Choroid plexus epithelial cell (primary cell): ENCODE measurements at regions not wholly inside any gene's neighbourhood (a gene's known extent, or its start where the extent isn't known, plus 50 kb on each side); places are given as distances from the start of the nearest gene placed in this dataset.
A peak's percentile ranks its signal among the peaks of the same experiment; 100 is the strongest.

Source experiments
- DNase-seq: peaks from one replicate; pipeline ENCODE4 v3.0.0-alpha.2; 2010; ENCODE audit warnings: low read depth
- H3K4me3 ChIP-seq: 2 replicates; pipeline ENCODE4 v1.5.1; 2011; ENCODE audit warnings: low read depth, mild to moderate bottlenecking, control low read depth, low read length, moderate library complexity
- CTCF ChIP-seq: conservative IDR thresholded peaks from 2 replicates; pipeline ENCODE4 v1.5.1; 2011; ENCODE audit warnings: low read depth, mild to moderate bottlenecking, control low read depth, inconsistent platforms, low read length, moderate library complexity

- H3K4me3 ChIP-seq: no peak overlapping the region
- no peak for TF ChIP-seq CTCF
- DNase-seq: no peak
Observed at GRCh38 chr12:20262119-20262518, 106.2 kb upstream of the PDE3A start.

GRCh38 chr12:20264026-20264425 is 104.3 kb upstream of the PDE3A start:
- no peak for TF ChIP-seq CTCF
- DNase-seq: no peak
- no peak overlapping the region for H3K4me3 ChIP-seq

DNA sequence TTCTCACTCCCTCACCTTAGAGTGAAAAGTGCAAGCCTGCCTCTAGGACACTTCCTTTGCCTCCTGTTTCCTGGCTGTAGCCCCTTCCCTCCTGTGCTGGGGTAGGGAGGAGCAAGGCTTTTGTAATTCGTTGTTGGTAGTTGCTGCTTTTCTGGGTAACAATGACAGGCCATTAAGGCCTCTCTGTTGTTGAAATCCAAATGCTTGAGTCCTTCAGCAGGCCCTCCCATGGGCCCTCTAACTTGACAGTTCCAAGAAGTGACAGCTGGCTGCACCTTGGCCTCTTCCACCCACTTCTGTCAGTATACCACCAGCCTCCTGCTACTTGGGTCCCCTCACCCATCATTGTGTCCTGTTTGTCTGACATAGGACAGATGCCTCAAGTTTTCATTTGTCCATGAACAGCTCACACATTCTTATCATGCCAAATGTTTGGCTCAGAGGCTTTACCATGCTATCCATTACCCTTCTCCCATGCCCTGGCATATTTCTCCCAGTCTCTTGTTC is 103.7 kb upstream of the PDE3A start:
- DNase-seq: no peak
- no peak overlapping the region for H3K4me3 ChIP-seq
- TF ChIP-seq CTCF: no peak

- DNase-seq: peak; percentile 71
- no peak for TF ChIP-seq CTCF
- H3K4me3 ChIP-seq: no peak overlapping the region
Observed at GRCh38 chr12:20268121-20268732, 100.1 kb upstream of the PDE3A start.

- no peak for DNase-seq
- no peak for TF ChIP-seq CTCF
- no peak overlapping the region for H3K4me3 ChIP-seq
Observed at GRCh38 chr12:20268771-20269170, 99.6 kb upstream of the PDE3A start.

- TF ChIP-seq CTCF: no peak
- no peak overlapping the region for H3K4me3 ChIP-seq
- DNase-seq: no peak
Observed at GRCh38 chr12:20269337-20270067, 98.8 kb upstream of the PDE3A start.

- no peak for DNase-seq
- TF ChIP-seq CTCF: no peak
- H3K4me3 ChIP-seq: no peak overlapping the region
Observed at GRCh38 chr12:20270557-20270956, 97.8 kb upstream of the PDE3A start.
